ENCODE measurements at regions not wholly inside any gene's neighbourhood (a gene's known extent, or its start where the extent isn't known, plus 50 kb on each side); places are given as distances from the start of the nearest gene placed in this dataset.

DNA sequence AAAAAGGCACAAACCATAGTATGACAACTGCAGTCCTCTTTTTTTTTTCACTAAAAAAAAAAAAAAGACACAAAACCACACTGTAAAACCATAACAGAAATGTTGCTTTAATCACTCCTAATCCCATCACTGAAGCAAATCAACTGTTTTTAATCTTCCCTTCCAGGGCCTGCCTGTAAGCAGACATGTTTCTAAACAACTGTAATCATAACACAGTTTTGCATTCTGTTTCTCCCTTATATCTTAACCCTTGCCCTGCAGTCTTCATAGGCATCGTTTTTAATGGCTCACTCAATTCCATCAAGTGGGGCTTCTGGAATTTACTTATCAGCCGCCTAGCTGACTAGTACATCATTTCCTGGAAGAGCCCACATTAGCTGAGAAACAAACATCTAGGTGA is 111.0 kb upstream of the SLC25A48 start:
- DNase-seq (ENCODE audit: low spot score): no peak

DNA sequence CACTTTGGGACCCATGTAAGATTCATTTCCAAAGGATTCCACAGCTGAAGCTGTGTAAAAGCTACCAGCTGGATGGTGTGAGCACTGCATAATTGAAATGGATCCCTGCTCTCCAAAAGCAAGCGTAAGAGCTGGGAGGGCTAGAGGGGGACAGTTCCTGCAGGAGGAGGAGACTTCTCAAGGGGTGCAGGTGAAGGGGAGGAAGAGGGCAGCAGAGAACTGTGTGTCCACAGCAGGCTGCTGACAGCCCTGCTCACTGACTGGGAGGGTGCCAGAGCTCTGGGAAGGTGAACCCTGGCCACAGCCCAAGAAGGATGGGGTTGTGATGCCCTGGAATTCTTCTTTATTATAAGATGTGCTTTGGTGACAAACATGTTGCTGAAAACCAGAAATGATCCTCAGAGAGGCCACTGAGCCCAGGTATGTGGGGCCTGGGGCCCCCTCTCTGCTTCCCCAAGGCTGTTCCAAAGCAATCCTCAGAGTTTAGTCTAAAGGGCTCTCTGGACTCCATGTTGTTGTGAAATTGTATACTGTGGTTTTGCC is 112.8 kb upstream of the SLC25A48 start:
- DNase-seq (ENCODE audit: low spot score): no peak

DNA sequence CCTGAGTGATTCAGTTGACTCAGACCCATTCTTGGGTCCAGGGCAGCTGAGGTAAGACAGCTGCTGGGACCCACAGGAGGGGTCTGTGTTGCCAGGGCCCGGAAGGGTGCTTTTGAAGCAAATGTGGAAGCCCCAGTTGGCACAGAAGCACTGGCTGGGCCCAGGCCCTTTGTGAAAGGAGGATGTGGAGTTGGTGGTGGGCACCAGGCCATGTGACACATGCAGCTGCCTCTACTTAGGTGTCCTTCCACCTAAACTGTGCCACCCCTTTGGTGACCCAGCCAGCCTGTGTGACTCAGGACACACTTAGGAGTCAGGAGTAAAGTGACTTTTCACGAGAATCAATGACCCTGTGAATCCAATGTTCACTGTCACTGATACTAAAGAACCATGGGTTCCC is 114.3 kb upstream of the SLC25A48 start:
- DNase-seq (ENCODE audit: low spot score): no peak

DNA sequence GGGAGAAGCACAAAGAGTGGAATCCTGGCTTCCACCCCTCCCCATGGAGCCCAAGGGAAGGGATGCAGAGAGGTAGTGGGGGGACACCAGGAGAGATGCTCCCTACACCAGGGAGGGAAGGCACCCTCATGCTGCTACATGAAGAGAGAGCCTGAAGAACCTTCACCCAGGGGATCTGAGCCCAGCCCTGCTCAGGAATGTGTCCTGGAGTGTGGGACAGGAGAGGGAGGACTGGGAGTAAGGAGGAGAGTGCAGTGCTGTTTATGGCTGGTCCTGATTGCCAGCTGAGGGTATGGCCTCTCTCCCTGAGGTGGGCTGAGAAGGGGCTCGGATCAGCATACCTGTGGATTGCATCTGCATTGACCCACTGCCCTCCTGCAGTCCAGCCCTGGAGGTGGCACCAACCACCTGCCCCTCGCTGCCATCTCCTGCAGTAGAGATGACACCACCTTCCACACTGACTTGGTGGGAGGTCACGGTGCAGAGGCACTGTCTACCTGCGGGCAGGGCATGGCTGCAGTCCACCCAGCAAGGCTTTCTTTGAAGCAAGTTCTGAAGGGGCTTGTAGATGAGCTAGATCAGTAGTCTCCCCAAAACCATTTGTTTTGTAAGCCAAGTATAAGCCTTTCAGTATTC is 114.9 kb upstream of the SLC25A48 start:
- DNase-seq (ENCODE audit: low spot score): peak; percentile 53

DNA sequence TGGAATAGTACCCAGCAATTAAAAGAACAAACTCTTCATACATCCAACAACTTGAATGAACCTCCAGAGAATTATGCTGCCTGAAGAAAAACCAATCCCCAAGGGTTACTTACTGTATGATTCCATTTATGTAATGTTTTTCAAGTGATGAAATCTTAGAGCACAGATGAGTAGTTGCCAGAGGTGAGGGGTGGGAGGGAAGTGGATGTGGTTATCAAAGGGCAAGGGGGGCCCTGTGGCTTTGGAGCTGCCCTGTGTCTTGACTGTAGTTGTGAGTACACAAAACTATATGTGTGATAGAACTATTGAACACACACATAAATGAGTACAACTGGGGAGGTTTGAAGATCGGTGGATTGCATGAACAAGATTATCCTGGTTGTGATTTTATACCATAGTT is 115.8 kb upstream of the SLC25A48 start:
- no peak for DNase-seq (ENCODE audit: low spot score)

DNA sequence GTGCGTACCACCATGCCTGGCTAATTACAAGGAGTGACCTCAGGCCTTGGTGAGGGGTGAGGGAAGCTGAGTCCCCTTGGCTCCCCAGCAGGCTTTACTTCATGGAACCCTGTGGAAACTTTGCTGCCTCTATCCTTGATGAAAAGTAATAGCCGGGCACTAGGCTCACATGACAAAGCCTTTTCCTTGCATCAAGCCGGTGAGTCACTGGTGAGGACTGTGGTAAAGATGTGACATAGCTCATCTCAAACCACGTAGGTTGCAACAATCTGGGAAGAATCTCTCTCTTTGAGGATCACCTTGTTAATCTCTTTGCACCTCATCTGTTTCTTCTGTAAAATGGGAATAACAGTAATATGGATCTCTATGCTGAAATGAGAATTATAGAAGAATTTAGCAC is 116.3 kb upstream of the SLC25A48 start:
- peak; percentile 54 for DNase-seq (ENCODE audit: low spot score)

DNA sequence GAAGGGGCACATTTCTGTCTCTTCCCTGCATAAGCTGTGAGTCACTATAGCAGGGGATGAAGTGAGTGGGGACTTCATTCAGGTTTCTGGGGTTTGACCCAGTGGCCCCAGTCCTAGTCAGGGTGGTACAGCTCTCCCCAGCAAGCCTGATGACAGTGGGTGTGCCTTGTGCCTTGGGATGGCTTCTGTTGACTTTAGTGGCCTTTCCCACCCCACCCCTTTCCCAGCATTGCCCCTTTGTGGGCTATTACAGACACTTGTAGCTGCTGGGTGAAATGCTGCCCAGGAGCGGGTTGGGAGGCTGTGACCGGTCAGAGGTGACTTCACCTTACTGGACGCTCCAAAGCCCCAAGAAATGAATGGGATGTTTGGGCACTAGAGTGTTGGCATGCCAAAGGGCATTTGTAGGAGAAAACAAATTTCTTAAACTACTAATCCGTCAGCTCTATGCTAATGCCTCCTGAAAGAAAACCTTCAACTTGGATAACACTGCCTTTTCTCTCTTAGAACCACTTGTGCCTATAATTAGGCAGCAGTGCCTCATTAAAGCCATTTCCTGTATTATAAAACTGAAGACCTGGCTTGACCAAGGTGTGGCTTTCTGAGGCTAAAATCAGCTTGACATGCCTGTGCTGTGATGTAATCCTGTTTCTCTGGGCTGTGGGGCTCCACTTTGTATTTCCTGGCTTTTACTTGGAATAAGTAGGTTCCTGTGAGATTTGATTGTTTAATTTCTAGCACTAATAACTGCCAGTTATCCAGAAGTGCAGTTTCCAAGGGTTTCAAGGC is 119.0 kb upstream of the SLC25A48 start:
- DNase-seq (ENCODE audit: low spot score): peak; percentile 55

DNA sequence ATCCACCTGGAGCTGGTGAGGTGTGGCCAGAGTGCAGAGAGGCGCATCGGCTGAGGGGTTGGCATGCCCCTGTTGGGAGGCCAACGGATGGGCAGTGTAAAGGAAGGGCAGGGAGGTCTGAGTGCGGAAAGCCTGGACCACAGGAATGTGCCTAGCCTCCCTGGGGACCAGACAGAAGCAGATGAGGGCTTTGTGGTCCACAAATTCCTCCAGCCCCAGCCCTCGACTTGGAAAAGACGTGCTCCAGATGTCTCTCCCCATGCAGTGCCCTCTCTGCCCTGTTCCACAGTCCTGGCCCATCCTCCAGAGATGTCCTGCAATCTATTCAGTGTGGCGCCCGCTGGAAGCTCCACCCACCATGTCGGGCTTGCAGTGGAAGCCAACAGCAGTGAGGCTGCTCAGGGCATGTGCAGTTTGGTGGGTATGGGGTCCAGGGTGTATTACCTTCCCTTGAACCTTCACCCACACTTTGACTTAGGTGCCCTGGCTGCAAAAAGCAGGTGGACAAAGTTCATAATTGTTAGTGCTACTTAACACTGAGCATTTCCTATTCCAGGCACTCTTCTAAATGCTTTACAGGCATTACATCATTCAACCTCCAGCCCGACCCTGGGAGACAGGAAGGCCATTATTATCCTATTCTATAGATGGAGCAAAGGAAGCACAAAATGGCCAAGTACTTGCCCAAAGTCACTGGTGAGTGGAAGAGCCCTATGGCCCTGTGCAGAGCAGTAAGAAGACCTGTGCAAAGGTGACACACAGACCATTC is 120.2 kb upstream of the SLC25A48 start:
- no peak for DNase-seq (ENCODE audit: low spot score)

DNA sequence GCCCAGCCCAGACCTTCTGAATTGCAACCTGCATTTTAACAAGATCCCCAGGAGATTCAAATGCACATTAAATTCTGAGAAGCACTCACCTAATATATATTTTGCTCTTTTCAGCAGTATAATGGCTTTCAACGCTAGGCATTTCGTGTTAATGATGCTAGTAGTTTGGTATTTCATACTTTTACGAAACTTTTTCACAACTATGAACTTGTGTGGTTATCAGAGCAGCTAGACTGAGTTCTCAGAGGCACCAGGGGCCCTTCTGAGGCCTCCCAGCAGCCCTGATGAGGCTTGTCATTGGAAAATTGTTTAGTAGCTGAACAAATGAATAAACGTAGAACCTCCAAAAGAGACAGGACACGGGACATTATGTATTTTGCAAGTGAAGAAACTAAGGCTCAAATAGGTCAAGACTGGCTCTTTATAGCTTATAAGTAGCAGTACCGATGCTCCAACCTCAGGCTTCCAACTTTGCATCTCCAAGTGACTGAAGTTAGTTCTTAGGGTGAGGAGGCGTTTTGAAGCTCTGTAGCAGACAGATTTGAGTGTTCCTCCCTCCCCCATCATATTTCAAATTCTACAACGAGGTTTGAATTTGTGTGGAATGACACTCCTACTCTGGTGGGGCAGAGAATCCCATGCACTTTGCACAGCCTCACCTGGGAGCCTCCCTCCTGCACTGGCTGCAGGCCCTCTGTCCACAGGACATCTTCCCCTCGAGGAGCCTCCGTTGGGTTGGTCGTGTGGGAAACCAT is 121.1 kb upstream of the SLC25A48 start:
- DNase-seq (ENCODE audit: low spot score): no peak

DNA sequence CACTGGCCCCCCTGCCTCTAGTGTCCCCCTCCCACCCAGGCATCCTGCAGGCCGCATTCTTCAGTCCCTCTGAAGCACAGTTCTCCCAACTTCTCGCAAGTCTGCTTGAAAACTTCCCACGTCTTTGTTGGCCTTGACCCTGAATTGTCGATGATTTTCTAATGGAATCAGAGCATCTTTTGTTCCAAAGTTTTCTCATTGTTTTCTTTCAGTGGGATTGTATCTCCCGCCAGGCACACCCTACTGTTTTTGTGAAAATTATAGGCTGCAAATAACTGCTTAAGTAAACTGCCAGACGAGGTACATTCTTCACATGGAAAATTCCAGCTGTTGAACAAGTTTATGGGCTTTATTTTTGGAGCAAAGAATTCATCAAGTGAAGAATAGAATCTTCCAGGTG is 122.6 kb upstream of the SLC25A48 start:
- DNase-seq (ENCODE audit: low spot score): no peak

DNA sequence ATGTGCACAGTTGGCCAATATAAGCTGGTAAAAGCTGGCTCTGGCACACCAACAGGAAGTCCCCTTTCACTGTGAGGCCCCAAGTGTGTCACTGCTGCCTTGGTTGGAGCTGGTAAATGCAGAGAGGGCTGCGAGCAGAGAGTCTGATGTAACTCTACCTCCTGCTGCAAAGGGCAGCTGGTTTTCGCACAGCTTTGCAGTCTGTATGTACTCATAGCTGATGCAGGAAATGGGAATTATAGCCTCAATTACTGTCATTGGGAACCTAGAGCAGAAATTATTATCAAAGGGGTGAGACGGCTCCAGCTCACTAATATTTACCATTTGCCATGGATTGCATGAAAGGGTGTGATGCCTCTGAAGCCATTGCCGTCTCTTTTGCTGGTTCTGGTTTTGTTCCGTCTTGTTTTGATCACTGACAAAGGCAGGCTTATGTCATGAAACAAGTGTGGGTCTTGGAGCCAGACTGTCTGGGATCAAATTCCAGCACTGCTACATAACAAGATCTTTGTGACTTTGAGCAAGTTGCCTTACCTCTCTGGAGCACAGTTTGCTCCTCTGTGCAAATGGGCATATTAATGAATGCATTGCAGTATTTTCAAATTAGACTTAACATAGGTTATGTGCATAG is 124.3 kb upstream of the SLC25A48 start:
- no peak for DNase-seq (ENCODE audit: low spot score)

DNA sequence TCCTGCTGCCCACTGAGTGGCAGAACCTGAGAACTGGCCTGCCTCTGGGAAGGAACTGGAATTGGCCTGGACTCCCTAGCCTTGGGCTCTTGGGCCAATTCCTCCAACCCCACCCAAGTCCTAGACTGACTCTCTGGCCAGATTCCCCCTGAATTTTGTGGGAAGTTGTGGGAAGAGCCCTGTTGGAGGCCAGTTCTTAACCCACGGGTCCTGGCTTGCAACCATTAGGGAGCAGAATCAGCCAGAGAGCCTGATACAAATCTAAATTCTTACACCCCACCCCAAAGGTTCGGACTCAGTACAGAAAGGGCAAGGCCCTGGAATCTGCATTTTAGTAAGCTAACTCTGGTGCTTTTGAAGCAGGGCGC is 125.3 kb upstream of the SLC25A48 start:
- DNase-seq (ENCODE audit: low spot score): no peak

DNA sequence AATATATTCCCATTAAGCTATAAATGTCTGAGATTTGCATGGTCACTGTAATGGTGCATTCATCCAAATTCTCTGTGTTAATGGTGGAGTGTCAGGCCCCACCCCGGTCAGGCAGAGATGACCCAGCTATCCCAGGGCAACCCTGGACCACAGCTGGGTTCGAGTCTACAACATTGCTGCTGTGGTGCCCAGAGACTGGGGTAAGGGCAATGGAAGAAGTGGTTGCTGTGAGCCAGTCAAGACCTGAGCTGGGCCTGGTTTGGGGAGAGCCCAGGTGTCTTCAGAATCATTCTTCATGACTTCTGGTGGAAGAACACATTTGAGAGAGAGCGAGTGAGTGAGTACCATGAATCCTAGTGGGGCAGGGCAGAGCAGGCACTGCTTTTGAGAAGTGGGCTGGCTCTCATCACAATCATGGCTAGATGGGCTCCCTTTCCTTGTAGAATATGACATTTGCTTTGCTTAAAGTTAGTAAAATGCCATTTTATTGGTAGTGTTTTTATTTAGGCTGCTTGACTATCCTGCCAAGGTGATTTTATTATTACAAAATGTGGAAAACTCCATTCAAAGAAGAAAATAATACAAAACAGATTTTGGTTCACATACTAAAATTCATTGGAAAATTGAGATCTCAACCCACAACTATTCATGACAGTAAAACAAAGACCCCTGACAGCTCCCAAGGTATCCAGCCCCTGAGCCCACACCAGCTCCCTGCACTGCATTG is 125.8 kb upstream of the SLC25A48 start:
- no peak for DNase-seq (ENCODE audit: low spot score)

DNA sequence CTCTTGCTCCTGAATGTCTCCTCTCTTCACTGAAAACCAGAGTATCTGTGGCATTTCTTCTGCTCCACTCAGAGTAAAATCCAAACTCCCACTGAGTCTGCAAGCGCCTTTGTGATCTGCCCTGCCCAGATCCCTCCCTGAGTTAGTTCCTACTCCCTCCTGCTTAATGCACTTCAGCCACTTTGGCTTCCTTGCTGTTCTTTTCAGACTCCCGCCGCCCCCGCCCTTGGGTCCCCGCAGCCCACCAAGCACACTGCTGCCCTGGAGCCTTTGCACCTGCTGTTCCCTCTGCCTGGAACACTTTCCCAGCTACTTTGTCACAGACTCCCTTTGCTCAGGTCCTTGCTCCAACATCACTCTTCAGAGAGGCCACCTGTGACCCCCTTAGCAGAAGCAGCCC is 127.2 kb upstream of the SLC25A48 start:
- DNase-seq (ENCODE audit: low spot score): no peak

DNA sequence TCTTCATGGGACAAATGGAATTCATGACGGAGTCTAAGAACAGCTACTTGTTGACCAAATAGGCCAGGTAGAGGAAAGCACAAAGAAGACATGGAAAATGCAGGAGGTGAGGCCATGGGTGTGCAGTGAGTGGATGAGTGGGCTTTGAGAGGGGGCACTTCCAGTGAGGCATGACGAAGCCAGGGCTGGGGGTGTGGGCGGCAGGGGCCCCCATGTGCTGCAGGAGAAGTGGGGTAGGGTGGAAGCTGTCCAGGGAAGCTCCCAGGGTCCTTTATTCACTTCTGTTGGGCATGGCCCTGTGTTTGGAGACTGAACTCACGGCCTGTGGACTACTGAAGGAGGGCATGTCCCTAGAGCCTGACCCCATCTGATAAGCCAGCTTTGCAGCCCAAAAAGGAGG is 127.6 kb upstream of the SLC25A48 start:
- no peak for DNase-seq (ENCODE audit: low spot score)

DNA sequence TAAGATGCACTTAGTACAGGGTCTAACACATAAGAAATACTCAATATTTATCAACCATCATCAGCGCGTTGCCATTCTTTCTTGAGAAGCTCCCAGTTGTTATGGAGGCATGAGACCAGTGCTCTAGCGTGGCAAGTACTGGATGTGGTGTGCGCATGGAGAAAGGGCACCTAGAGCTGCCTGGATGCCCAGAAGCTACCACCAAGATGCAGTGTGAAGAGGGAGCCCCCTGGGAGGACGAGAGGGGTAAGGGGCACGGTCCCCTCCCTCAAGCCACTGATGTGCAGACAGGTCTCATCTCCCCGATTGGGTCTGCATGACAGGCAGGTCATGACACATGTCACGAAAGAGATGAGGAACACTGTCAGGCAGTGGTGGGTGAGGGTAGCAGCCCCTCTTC is 127.7 kb upstream of the CXCL14 start:
- no peak for DNase-seq (ENCODE audit: low spot score)

DNA sequence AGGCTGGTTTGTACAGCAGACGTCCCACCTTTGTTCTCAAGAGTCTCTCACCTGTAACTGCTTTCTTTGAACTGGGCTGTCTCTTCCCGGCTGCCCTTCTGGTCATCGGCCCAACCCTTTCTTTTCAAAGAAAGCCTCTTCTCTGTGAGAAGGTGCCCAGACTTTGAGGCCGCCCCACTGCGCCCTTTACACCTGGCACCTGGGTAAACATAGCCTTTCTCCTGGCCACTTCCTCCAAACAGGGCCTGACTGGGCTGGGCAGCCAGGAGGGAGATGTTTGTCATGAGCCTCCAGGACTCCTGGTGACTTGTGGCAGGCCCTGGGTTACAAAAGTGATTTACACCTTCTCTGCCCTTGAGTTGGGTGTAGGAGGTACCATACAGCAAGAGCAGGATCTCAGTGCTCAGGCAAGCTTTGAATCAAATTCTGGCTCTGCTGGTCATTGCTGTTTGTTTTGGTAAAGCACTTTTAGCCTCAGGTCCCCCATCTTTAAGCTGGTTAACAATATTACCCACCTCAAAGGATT is 127.2 kb upstream of the CXCL14 start:
- peak; percentile 19 for DNase-seq (ENCODE audit: low spot score)

DNA sequence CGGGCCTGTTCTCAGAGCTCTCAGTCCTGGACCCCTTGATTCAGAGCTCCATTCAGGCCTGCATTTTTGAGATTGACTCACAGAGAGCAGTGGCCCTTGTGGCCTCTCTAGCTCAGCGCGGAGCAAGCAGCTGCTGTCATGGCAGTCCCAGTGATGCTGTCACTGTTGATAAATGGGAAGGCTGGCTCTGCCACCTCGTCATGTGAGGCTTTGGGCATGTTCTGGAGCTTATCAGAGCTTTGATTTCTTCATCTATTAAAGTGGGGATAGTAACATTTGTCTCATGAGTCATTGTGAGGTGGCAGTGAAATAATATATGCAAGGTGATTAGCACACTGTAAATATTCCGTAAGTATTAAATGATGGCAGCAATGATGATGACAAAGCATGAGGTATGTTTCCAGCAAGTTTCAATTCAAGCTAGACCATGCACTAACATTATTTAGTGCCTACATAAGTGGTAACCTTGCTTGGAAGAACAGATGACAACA is 126.4 kb upstream of the CXCL14 start:
- peak; percentile 25 for DNase-seq (ENCODE audit: low spot score)

DNA sequence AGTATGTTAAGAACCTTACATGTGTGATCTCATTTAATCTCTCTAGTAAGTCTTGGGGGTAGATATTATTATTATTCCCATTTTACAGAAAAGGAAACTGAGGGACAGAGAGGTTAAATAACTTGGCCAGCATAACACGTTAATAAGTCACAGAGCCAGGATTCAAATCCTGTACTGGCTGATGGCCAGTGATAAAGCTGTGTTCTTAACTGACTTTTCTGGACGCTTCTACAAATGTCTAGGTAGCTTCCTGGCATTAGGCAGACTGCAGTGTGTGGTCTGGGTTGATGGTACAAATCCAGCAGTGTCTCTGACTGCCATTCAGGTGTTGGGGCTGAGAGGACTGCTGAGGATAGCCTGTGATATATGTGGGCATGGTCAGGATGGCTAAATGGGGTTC is 125.8 kb upstream of the CXCL14 start:
- no peak for DNase-seq (ENCODE audit: low spot score)

DNA sequence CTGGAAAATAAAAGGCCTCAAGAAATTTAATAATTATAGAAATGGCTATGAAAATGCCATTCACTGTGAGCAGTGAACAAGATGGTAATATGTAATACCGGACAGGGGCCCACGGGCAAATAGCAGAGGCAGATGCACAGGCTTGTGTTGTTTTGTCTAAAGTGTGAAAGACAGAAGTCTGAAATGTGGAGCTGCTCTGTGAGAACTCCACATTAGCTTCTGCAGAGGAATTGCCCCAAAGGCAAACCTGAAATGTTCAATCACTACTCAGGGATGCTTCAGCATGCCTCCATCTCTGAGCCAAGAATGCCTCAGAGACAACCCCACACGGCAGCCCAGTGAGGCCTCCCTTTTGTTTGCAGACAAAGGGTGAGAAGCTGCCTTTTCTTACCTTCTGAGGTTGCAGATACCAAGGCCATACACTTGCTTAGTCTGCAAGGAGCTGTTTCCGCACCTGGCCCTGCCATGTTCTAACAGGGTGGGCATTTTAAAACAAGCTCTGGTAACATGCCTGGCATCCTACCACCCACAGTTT is 124.3 kb upstream of the CXCL14 start:
- no peak for DNase-seq (ENCODE audit: low spot score)
